OCI-LY3 (cell line): ENCODE measurements at regions not wholly inside any gene's neighbourhood (a gene's known extent, or its start where the extent isn't known, plus 50 kb on each side); places are given as distances from the start of the nearest gene placed in this dataset.

ENCODE experiments used
- EZH2phosphoT487 ChIP-seq: fragments of 200-600 bp; shearing (Covaris generic); IDR thresholded peaks from 2 replicates; pipeline ENCODE4 v1.6.1; 2018; ENCODE audit warnings: antibody characterized with exemption, mixed run types, low read depth
- TF ChIP-seq, protein P1 (sequence below): fragments of 200-600, 300-600 bp; sonication (generic); IDR thresholded peaks from 2 replicates; pipeline ENCODE4 v1.5.1; 2014; ENCODE audit warnings: antibody characterized with exemption, low read length, low read depth

DNA sequence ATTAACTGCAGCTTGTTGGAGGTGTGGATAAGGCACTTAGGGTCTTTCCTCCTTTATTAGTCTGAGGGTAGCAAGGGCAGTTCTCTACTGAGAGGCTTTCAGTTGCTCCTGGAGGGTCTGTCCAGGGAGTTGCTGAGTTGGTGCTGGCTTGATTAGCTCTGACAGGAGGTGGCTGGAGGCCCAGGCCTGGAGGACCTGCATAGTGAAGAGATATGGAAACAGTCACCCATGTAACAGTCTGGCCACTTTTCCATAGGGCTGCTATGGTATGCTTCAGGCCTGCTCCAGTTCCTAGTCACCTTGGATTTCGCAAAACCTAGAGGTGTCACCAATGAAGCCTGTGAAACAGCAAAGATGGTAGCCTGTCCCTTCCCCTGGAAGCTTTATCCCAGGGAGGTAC lies 143.3 kb upstream of the SLC38A2 start:
- TF ChIP-seq, protein P1, sequence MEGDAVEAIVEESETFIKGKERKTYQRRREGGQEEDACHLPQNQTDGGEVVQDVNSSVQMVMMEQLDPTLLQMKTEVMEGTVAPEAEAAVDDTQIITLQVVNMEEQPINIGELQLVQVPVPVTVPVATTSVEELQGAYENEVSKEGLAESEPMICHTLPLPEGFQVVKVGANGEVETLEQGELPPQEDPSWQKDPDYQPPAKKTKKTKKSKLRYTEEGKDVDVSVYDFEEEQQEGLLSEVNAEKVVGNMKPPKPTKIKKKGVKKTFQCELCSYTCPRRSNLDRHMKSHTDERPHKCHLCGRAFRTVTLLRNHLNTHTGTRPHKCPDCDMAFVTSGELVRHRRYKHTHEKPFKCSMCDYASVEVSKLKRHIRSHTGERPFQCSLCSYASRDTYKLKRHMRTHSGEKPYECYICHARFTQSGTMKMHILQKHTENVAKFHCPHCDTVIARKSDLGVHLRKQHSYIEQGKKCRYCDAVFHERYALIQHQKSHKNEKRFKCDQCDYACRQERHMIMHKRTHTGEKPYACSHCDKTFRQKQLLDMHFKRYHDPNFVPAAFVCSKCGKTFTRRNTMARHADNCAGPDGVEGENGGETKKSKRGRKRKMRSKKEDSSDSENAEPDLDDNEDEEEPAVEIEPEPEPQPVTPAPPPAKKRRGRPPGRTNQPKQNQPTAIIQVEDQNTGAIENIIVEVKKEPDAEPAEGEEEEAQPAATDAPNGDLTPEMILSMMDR, result no peak
- no peak for TF ChIP-seq EZH2phosphoT487
